GM12892 (cell line): ENCODE measurements at regions not wholly inside any gene's neighbourhood (a gene's known extent, or its start where the extent isn't known, plus 50 kb on each side); places are given as distances from the start of the nearest gene placed in this dataset.

ENCODE experiments used
- POLR2A ChIP-seq: IDR thresholded peaks from 2 replicates; pipeline ENCODE4 v1.6.1; 2011; ENCODE audit warnings: low read depth, low read length, control low read depth
- POLR2AphosphoS5 ChIP-seq: IDR thresholded peaks from 2 replicates; pipeline ENCODE4 v1.6.1; 2011; ENCODE audit warnings: low read depth, low read length, control low read depth
- TAF1 ChIP-seq: IDR thresholded peaks from 2 replicates; pipeline ENCODE4 v1.6.1; 2011; ENCODE audit warnings: low read depth, mild to moderate bottlenecking, control low read depth, low read length, borderline replicate concordance

DNA sequence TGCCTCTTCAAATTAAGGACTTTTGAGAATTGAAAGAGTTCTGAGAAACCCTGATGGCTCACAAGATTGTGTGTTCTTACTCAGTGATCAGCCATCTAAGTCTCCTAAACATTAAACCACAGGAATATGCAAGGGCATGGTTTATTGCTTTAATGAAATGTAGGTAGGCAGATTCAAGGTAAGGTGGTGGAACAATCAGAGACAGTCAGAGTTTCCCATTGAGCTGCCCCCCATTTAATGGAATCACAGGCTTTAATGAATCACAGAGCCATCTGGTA, 107.8 kb upstream of the LRATD1 start:
- TF ChIP-seq POLR2AphosphoS5 (no peak), POLR2A (no peak), TAF1 (no peak)
